D721Med (cell line): ENCODE measurements at regions not wholly inside any gene's neighbourhood (a gene's known extent, or its start where the extent isn't known, plus 50 kb on each side); places are given as distances from the start of the nearest gene placed in this dataset.

Source experiments
- DNase-seq: peaks from one replicate; pipeline ENCODE4 v3.0.0; 2011; ENCODE audit warnings: low spot score; ENCODE audit not compliant: insufficient read length
- FAIRE-seq: peaks from 2 replicates; lab custom pipeline; 2011; peaks lifted over from hg19 to GRCh38; lab: Jason Lieb, UNC
- TF ChIP-seq, protein P1 (sequence below): IDR thresholded peaks from 2 replicates; pipeline ENCODE4 v1.5.1; 2012; ENCODE audit warnings: mild to moderate bottlenecking, control low read depth; ENCODE audit not compliant: insufficient read depth; ENCODE audit errors: missing control alignments

- DNase-seq, result no peak
Observed at GRCh38 chr5:124231802-124232201, 514.6 kb downstream of the ZNF608 start.

DNA sequence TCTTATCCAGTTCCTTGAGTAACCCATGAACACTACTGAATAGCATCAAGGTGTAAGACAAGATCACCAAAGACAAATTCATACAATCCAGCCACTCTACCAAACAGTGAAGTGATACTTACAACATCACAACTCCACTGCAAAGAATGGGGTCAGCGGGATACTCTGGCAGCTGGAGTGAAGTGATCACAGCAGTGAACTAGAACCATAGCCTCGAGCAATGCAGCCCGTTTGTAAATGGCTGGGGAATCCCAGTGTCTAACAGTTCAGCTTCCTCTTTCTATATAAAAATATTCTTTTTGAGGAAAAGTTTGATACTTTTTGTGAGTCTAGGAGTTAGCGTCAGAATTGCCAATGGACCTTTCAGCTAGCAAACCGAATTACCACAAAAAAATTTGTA is 515.2 kb downstream of the ZNF608 start:
- no peak for FAIRE-seq
- TF ChIP-seq, protein P1, sequence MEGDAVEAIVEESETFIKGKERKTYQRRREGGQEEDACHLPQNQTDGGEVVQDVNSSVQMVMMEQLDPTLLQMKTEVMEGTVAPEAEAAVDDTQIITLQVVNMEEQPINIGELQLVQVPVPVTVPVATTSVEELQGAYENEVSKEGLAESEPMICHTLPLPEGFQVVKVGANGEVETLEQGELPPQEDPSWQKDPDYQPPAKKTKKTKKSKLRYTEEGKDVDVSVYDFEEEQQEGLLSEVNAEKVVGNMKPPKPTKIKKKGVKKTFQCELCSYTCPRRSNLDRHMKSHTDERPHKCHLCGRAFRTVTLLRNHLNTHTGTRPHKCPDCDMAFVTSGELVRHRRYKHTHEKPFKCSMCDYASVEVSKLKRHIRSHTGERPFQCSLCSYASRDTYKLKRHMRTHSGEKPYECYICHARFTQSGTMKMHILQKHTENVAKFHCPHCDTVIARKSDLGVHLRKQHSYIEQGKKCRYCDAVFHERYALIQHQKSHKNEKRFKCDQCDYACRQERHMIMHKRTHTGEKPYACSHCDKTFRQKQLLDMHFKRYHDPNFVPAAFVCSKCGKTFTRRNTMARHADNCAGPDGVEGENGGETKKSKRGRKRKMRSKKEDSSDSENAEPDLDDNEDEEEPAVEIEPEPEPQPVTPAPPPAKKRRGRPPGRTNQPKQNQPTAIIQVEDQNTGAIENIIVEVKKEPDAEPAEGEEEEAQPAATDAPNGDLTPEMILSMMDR, result no peak

More at GRCh38 chr5:124231802-124232201, 514.6 kb downstream of the ZNF608 start:
- TF ChIP-seq, protein P1, result no peak
- no peak for FAIRE-seq

DNA sequence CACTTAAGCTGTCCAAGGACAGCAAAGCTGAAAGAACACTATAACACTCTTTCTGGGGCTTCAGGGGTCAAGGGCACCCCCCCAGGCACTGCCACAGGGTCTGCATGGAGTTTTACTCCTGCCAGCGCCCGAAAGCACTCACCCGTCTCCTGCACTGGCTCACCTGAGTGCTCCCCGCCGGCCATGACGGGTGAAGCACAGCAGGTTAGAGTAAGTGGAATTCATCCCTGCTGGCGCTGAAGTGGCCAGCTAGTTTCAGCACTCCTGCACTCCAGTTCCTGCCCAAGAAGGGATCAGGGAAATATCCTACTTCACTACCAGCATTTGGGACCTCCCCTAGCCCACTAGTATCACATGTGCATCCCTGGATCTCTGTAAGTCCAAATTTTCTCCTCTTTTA is 516.0 kb downstream of the ZNF608 start:
- no peak for DNase-seq

More for the DNA sequence above, 515.2 kb downstream of the ZNF608 start:
- no peak for DNase-seq

GRCh38 chr5:124229352-124229751 is 517.1 kb downstream of the ZNF608 start:
- FAIRE-seq, result no peak
- TF ChIP-seq, protein P1, result no peak
- DNase-seq, result no peak

More for the DNA sequence above, 516.0 kb downstream of the ZNF608 start:
- FAIRE-seq, result no peak
- TF ChIP-seq, protein P1, result no peak

GRCh38 chr5:124227914-124228313 is 518.5 kb downstream of the ZNF608 start:
- DNase-seq (no peak), FAIRE-seq (no peak)
- TF ChIP-seq, protein P1, result no peak

GRCh38 chr5:124220418-124220817 is 526.0 kb downstream of the ZNF608 start:
- no peak for FAIRE-seq

DNA sequence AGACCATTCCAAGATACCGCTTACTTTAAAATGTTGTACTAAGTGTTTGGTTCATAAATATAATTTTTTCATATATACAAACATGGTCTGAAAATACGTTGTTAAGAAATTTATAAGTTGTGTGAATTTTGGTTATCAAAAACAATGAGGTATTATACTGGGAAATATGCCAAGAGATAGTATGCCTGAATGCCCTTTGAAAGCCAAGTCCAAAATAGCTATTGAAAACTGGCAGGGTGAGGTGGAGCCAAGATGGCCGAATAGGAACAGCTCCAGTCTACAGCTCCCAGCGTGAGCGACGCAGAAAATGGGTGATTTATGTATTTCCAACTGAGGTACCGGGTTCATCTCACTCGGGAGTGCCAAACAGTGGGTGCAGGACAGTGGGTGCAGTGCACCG is 533.5 kb downstream of the ZNF608 start:
- no peak for DNase-seq
- TF ChIP-seq, protein P1, result no peak
- no peak for FAIRE-seq

More at GRCh38 chr5:124220418-124220817, 526.0 kb downstream of the ZNF608 start:
- TF ChIP-seq, protein P1, result no peak
- no peak for DNase-seq
